SK-N-SH treated with all-trans-retinoic acid at 6 μM for 48 hours (cell line): ENCODE measurements at regions not wholly inside any gene's neighbourhood (a gene's known extent, or its start where the extent isn't known, plus 50 kb on each side); places are given as distances from the start of the nearest gene placed in this dataset.

Source experiments
- BACH2 ChIP-seq: fragments of 250-450 bp; sonication (Bioruptor Pico); IDR thresholded peaks from 2 replicates; pipeline ENCODE4 v1.9.0; 2021; ENCODE audit warnings: mild to moderate bottlenecking, borderline replicate concordance
- ESRRG ChIP-seq: fragments of 250-450 bp; sonication (Bioruptor Pico); IDR thresholded peaks from 2 replicates; pipeline ENCODE4 v1.6.1; 2021; ENCODE audit warnings: mild to moderate bottlenecking
- SNAI2 ChIP-seq: fragments of 250-450 bp; sonication (Bioruptor Pico); IDR thresholded peaks from 2 replicates; pipeline ENCODE4 v1.5.0; 2020; ENCODE audit warnings: mild to moderate bottlenecking, moderate library complexity
- TCF4 ChIP-seq: fragments of 250-450 bp; sonication (Bioruptor Pico); IDR thresholded peaks from 2 replicates; pipeline ENCODE4 v1.8.0; 2021; ENCODE audit warnings: mild to moderate bottlenecking, moderate library complexity, borderline replicate concordance
- ZFP3 ChIP-seq: fragments of 250-450 bp; sonication (Bioruptor Pico); IDR thresholded peaks from 2 replicates; pipeline ENCODE4 v1.5.0; 2020; ENCODE audit warnings: mild to moderate bottlenecking, moderate library complexity
- ZFP30 ChIP-seq: fragments of 450-650 bp; formaldehyde crosslinking; IDR thresholded peaks from 2 replicates; pipeline ENCODE4 v1.5.0; 2022; ENCODE audit warnings: mild to moderate bottlenecking, moderate library complexity
- ZNF565 ChIP-seq: fragments of 450-650 bp; formaldehyde crosslinking; conservative IDR thresholded peaks from 2 replicates; pipeline ENCODE4 v1.5.0; 2020; ENCODE audit warnings: low read depth, mild to moderate bottlenecking, moderate library complexity
- ZNF8 ChIP-seq: fragments of 450-650 bp; formaldehyde crosslinking; IDR thresholded peaks from 2 replicates; pipeline ENCODE4 v1.5.0; 2020; ENCODE audit warnings: mild to moderate bottlenecking, moderate library complexity
- TF ChIP-seq, protein P1 (sequence below): fragments of 250-450 bp; sonication (Bioruptor Pico); IDR thresholded peaks from 2 replicates; pipeline ENCODE4 v1.5.1; 2021; ENCODE audit warnings: mild to moderate bottlenecking, moderate library complexity

DNA sequence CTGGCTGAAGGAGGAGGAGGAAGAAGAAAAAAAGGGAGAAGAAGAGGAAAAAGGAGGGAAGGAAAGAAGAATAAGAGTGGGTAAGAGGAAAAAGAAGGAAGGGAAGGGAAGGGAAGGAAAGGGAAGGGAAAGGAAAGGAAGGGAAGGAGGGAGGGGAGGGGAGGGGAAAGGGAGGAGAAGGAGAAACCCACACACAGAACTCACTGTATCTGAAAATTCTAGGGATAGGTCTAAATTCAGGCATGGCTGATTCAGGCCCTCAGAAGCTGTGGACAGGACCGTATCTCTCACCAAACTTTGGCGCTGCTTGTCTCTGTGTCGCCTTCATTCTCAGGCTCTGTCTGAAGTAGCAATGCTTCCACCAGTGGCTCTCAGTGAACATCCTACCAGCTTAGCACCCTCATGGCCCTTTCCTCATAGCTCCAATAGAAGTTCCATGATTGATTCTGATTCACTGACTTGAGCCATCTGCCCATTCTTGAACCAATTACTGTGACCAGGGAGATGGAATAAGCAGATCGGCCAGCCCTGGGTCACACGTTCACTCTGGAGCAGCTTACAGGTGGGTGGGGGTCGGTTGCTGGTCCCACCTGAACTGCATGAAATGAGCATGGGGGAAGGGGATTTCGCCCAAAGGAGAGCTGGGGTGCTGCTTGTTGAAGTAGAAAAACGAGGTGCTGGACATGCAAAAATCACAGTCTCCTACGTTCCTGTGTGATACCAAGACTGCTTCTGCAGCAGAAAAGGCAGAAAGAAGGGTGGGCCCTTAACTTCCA is 59.7 kb downstream of the TTC32 start:
- TF ChIP-seq BACH2 (CRISPR knock-in tag) (no peak), SNAI2 (CRISPR knock-in tag) (no peak), ZNF565 (CRISPR knock-in tag) (no peak), ZFP3 (CRISPR knock-in tag) (no peak), ZNF8 (CRISPR knock-in tag) (no peak), ESRRG (CRISPR knock-in tag) (no peak), TCF4 (no peak), ZFP30 (CRISPR knock-in tag) (no peak)
- TF ChIP-seq, protein P1, sequence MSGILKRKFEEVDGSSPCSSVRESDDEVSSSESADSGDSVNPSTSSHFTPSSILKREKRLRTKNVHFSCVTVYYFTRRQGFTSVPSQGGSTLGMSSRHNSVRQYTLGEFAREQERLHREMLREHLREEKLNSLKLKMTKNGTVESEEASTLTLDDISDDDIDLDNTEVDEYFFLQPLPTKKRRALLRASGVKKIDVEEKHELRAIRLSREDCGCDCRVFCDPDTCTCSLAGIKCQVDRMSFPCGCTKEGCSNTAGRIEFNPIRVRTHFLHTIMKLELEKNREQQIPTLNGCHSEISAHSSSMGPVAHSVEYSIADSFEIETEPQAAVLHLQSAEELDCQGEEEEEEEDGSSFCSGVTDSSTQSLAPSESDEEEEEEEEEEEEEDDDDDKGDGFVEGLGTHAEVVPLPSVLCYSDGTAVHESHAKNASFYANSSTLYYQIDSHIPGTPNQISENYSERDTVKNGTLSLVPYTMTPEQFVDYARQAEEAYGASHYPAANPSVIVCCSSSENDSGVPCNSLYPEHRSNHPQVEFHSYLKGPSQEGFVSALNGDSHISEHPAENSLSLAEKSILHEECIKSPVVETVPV: no peak
